Body of pancreas (tissue), 4 donors: ENCODE measurements at regions not wholly inside any gene's neighbourhood (a gene's known extent, or its start where the extent isn't known, plus 50 kb on each side); places are given as distances from the start of the nearest gene placed in this dataset.

Experiments used
- CTCF ChIP-seq, 7 experiments: fragments of 450-650 bp in 4 of 7; fragments of 200-600 bp in 3 of 7; sonication (generic) in 3 of 7; IDR thresholded peaks; one replicate each; pipeline ENCODE4 v1.5.1; 2016 to 2019; ENCODE audit warnings: antibody characterized with exemption in 7 of 7
- POLR2A ChIP-seq, 3 donors: fragments of 450-650 bp; IDR thresholded peaks; one replicate each; pipeline ENCODE4 v1.6.1; 2016; ENCODE audit warnings: antibody characterized with exemption in 3 of 3, mild to moderate bottlenecking in 2 of 3

- TF ChIP-seq CTCF (IDR thresholded peaks at IDR 0.05) (no peak), POLR2A (IDR thresholded peaks at IDR 0.05) (no peak)
These were observed 400.5 kb downstream of the TMX3 start for GRCh38 chr18:68314403-68314802.
